Loucy (cell line): ENCODE measurements at regions not wholly inside any gene's neighbourhood (a gene's known extent, or its start where the extent isn't known, plus 50 kb on each side); places are given as distances from the start of the nearest gene placed in this dataset.

ENCODE experiments used
- CTCF ChIP-seq: fragments of 200-600 bp; sonication (generic); conservative IDR thresholded peaks from 2 replicates; pipeline ENCODE4 v1.5.1; 2014; ENCODE audit warnings: mild to moderate bottlenecking, antibody characterized with exemption, low read length
- EZH2phosphoT487 ChIP-seq: fragments of 200-600 bp; IDR thresholded peaks from 2 replicates; pipeline ENCODE4 v1.6.1; 2018; ENCODE audit warnings: antibody characterized with exemption, mild to moderate bottlenecking, moderate library complexity, borderline replicate concordance

DNA sequence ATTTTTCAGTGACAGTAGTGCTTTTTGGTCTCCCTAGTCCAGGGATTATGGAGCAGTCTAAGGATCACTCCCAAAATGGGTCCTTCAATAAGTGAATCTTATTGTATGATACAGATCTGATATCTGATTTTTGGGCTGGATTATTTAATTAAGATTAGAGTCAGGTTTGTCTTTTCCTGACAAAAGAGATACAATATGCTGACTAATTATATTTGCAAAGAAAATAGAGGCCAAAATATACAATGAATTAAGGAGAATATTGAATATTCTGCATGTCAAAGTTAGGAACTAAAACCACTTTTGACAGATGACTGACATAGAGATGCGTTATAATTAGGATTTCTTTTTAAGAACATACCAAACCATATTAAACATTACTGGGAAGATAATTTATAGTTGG, 175.2 kb downstream of the FOXG1 start:
- no peak for TF ChIP-seq CTCF
- no peak for TF ChIP-seq EZH2phosphoT487
